ENCODE measurements at regions not wholly inside any gene's neighbourhood (a gene's known extent, or its start where the extent isn't known, plus 50 kb on each side); places are given as distances from the start of the nearest gene placed in this dataset.

- H3K9me3 ChIP-seq: no peaks in the 10 kb centered on the region
- TF ChIP-seq POLR2A (IDR thresholded peaks at IDR 0.05) (no peak), EP300 (IDR thresholded peaks at IDR 0.05) (no peak), CTCF (IDR thresholded peaks at IDR 0.05) (no peak)
- no peak overlapping the region for H3K27ac ChIP-seq
- H3K4me3 ChIP-seq: no peak overlapping the region
- 46 to 71% (median 69%) methylated on average over 3 of the region's 3 CpGs for WGBS, 3 donors
- H3K27me3 ChIP-seq: peaks cover 3% of the 10 kb centered on the region
- H3K4me1 ChIP-seq (ENCODE audit: insufficient read depth): no peaks in the 10 kb centered on the region
- no peaks in the 10 kb centered on the region for H3K36me3 ChIP-seq
- no peak for DNase-seq
- intact Hi-C loops (cut with DNase I): no loop called here
Measured at GRCh38 chr13:38419312-38419873, 69.7 kb downstream of the UFM1 start.

GRCh38 chr13:38421590-38422560 lies 72.2 kb downstream of the UFM1 start:
- 86 to 89% (median 88%) methylated on average over 5 of the region's 5 CpGs for WGBS, 3 donors
- Histone ChIP-seq H3K27ac (no peak overlapping the region), H3K27me3 (no peaks in the 10 kb centered on the region), H3K4me3 (no peak overlapping the region), H3K36me3 (no peaks in the 10 kb centered on the region), H3K9me3 (no peaks in the 10 kb centered on the region), H3K4me1 (ENCODE audit: insufficient read depth) (no peaks in the 10 kb centered on the region)
- no peak for DNase-seq
- intact Hi-C loops (cut with DNase I): no loop called here
- no peak for TF ChIP-seq POLR2A (IDR thresholded peaks at IDR 0.05)
- no peak for TF ChIP-seq CTCF (IDR thresholded peaks at IDR 0.05)
- no peak for TF ChIP-seq EP300 (IDR thresholded peaks at IDR 0.05)

GRCh38 chr13:38429916-38430315 lies 80.3 kb downstream of the UFM1 start:
- WGBS, 3 donors: 94 to 95% (median 94%) methylated on average over 1 of the region's 1 CpG
- no peak overlapping the region for H3K4me3 ChIP-seq

GRCh38 chr13:38430796-38431195 lies 81.1 kb downstream of the UFM1 start:
- no peak overlapping the region for H3K27ac ChIP-seq
- intact Hi-C loops (cut with DNase I): no loop called here
- whole genome bisulfite sequencing, 3 donors: 62 to 71% (median 70%) methylated on average over 1 of the region's 1 CpG
- H3K4me3 ChIP-seq: no peak overlapping the region
- no peaks in the 10 kb centered on the region for H3K9me3 ChIP-seq
- no peak for DNase-seq
- TF ChIP-seq CTCF (IDR thresholded peaks at IDR 0.05): no peak
- no peak for TF ChIP-seq EP300 (IDR thresholded peaks at IDR 0.05)
- no peak for TF ChIP-seq POLR2A (IDR thresholded peaks at IDR 0.05)
- H3K36me3 ChIP-seq: no peaks in the 10 kb centered on the region
- H3K4me1 ChIP-seq (ENCODE audit: insufficient read depth): no peaks in the 10 kb centered on the region
- H3K27me3 ChIP-seq: no peaks in the 10 kb centered on the region

More at GRCh38 chr13:38429916-38430315, 80.3 kb downstream of the UFM1 start:
- Histone ChIP-seq H3K27ac (no peak overlapping the region), H3K27me3 (no peaks in the 10 kb centered on the region), H3K36me3 (no peaks in the 10 kb centered on the region), H3K9me3 (no peaks in the 10 kb centered on the region), H3K4me1 (ENCODE audit: insufficient read depth) (no peaks in the 10 kb centered on the region)
- intact Hi-C loops (cut with DNase I): no loop called here
- no peak for TF ChIP-seq POLR2A (IDR thresholded peaks at IDR 0.05)
- TF ChIP-seq CTCF (IDR thresholded peaks at IDR 0.05): no peak
- TF ChIP-seq EP300 (IDR thresholded peaks at IDR 0.05): no peak
- no peak for DNase-seq
